ENCODE measurements at regions not wholly inside any gene's neighbourhood (a gene's known extent, or its start where the extent isn't known, plus 50 kb on each side); places are given as distances from the start of the nearest gene placed in this dataset.

DNA sequence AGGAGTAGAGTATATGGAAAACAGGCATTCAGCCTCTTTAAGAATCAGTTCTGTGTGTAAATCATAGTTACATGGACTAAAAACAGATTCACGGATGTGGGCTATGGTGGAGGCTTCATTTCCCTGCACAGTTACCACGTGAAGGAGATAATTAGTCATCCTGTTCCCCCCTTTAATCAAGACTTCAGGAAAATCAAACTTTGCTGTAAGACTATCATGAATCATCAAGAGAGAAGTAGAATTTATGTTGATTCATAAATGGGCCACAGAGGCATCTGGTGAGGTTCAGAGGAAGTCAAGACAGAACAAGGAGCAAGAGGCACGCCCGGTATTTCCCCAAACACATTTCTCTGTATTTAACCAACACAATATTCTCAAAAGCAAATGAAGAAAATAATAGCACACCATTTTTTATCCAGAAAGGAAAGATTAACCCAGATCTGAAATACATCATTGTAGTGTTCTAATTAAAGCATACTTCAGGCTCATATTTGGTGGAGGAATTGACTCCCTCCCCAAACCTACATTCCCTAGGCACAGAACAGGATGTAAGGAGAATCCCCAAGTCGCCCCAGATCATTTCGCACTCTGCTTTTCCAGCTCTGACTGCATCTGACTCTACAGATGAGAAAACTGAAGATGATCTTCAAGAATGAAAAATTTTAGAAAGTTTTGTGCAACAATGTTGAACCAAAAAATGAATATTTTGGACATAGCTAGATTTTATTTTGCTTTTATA, 175.8 kb upstream of the GAS1 start:
- DNase-seq = no peak

DNA sequence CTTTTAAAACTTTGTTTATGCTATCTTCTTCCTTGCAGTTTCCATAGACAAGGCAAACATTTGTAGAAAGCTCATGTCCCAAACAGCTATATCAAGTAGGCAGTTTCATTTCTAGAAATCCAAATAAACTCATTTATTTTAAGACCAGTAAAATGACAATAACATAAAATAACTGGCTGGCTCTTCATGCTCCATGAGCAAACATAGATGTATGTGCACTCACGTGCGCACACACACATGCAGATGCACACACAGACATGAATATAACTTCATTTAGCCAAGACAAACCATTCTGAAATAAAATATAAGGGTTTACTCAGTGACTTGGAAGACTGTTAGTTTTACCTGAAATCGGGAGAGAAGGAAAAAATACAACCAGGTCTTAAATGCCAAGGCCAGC, 176.5 kb upstream of the GAS1 start:
- no peak for DNase-seq

GRCh38 chr9:87125819-87126218, 178.5 kb upstream of the GAS1 start:
- no peak for DNase-seq

- no peak for DNase-seq
These were observed 180.2 kb upstream of the GAS1 start for GRCh38 chr9:87127543-87127942.

DNA sequence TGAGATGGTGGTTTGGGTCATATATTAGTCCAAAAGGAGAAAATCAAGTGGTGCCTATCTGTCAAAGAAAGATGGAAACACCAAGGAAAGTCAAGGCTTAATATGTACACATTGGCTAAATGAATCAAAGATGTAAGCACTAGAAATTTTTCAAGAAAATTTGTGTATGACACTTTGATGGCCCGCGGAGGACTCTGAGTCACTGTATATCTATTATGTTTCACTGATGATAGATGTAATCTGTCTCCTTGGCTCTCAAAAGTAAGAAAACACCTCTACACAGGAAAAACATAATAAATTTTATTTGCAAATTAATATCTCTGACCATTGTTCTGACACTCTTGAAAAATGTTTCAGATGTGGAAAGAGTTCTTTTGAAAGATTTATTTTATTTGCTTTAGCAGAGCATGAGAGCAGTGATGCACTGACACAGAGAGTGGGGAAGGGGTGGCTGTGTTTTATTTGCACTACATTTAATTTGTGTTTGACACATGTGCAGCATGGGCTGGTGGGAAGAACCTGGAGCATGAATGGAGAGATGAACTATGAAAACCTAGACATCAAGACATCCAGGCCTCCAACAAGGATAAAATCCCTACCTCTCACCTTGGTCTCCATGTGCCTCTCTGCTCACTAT, 180.8 kb upstream of the GAS1 start:
- DNase-seq = no peak

- DNase-seq = no peak
These were observed 181.7 kb upstream of the GAS1 start for GRCh38 chr9:87128844-87129493.

- DNase-seq = no peak
These were observed 187.8 kb upstream of the GAS1 start for GRCh38 chr9:87135074-87135473.

DNA sequence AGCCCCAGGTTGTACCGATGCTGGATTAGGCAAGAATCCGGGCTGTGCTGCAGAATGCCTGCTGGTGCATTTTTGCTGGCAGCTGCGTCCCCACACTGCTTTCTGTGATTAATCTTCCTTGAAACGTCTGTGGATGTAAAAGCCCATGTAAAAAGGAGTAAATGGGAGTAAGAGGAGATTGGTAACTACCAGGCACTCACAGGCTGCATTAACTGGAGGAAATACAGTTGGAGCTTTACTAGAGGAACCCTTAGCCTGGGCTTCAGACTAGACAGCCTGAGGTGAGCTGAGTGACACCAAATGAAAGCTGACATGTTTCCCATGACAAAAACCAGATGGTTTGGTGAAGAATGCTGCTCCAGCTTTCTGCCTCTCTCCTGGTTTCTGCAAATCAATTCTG, 190.4 kb upstream of the GAS1 start:
- DNase-seq = no peak

GRCh38 chr9:87138128-87139040, 191.1 kb upstream of the GAS1 start:
- DNase-seq = no peak

DNA sequence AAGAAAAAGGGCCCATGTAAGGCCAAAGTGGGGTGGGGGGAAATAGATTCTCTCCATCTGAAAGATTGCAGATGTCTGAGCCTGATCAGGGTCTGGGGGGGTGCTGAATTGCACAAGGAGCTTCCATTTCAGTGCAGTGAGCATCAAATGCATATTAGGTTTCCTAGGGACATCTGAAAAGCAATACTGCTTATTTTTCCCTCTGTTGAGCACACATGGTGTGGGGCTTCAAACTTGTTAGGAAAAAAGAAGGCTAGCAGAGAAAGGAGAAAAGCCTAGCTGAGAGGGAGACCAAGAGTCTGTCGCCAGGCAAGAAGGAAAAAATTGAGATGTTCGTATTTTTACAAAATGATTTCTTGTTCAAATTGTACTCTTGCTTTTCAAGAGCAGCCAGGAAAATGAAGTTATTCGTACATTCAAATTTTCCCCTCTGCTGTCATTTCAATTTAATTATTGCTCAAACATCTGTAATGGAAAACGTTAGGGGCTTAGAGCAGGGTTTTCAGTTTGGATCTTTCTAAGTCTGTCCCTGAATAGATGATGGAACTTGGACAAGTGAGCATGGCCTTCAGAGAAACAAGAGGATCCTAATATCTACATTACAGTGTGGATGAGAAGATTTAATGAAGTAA, 191.9 kb upstream of the GAS1 start:
- DNase-seq = no peak

DNA sequence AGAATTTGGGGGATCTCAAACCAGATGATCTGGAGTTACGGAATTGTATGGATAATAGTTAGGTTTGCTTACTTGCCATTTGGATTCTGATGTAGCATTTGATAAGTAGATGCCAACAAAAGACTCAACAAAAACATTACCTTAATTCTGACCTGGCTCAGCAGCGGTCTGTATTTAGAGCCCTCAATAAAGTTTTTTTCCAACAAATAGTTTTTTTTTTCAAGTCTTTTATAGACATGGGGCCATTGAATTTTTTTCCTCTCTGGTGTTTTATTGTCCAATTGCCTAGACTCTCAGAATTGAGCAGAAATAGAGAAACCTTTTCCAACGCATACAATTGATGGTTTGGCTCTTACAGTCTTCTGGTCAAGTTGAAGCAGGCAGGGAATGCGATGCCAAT, 192.8 kb upstream of the GAS1 start:
- no peak for DNase-seq

- no peak for DNase-seq
These were observed 193.4 kb upstream of the GAS1 start for GRCh38 chr9:87140605-87141109.

DNA sequence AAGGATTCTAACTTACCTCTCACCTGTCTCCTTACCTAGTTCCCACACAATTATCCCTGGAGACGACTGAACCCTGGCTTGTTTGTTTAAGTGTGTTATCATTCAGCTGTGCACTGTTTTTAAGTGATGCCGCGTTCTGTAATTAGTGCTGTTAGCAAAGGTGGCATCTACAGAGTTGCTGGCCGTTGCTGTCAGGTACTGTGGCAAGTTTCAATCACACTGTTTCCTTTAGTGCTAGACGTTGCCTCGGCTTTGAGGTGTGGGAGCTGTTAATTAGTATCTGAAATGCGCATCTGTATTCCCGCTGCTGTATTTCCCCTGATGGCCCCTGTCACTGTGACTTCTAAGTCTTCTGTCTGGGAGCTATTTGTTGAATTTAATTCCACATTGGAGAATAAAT, 193.8 kb upstream of the GAS1 start:
- no peak for DNase-seq

DNA sequence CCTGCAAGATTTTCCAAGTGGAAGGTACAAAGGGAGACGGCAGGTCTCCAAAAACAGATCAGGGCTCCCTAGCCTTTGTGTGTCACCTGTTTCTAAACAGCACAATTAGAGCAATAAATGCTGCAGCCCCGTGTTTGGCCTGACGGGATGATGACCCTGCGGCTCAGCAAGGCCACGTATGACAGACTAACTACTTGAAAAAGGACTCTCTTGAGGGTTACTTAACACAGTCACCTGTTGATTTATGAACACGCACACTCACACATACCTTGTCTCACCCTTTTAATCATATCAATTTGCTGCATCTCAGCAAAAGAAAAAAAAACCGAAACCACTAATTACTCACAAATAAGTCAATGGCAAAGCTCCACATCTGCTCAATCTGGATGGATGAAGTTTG, 199.6 kb upstream of the GAS1 start:
- no peak for DNase-seq

GRCh38 chr9:87147839-87148238, 200.5 kb upstream of the GAS1 start:
- no peak for DNase-seq

GRCh38 chr9:87148331-87149104, 201.2 kb upstream of the GAS1 start:
- peak; percentile 96 for DNase-seq

DNA sequence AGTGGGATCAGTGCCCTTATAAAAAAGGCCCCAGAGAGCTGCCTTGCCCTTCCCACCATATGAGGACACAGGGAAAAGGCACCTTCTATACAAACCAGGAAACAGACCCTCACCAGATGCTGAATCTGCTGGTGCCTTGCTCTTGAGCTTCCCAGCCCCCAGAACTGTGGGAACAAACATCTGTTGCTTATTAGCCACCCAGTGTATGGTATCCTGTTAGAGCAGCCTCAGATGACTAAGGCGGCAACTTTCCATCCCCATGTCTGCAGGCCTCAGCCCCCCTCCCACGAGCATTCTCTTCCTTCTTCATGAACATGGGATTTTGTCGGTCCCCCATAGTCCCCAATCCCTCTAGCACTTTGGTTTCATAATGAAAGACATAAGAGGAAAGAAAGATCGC, 202.5 kb upstream of the GAS1 start:
- DNase-seq = no peak

- no peak for DNase-seq
These were observed 204.9 kb upstream of the GAS1 start for GRCh38 chr9:87152256-87152655.

DNA sequence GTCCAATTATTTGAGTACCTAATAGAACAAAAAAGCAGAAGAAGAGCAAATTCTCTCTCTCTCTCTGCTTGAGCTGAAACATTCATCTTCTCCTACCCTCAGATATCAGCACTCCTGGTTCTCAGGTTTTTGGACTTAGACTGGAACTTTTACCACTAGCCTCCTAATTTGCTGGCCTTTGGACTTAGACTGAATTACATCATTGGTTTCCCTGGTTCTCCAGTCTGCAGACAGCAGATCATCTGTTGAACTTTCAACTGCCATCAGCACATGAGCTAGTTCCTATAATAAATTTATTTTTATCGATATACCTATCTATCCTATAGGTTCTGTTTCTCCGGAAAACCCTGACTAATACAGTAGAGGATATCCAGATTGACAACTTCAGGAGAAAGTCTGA, 208.9 kb upstream of the GAS1 start:
- no peak for DNase-seq

DNA sequence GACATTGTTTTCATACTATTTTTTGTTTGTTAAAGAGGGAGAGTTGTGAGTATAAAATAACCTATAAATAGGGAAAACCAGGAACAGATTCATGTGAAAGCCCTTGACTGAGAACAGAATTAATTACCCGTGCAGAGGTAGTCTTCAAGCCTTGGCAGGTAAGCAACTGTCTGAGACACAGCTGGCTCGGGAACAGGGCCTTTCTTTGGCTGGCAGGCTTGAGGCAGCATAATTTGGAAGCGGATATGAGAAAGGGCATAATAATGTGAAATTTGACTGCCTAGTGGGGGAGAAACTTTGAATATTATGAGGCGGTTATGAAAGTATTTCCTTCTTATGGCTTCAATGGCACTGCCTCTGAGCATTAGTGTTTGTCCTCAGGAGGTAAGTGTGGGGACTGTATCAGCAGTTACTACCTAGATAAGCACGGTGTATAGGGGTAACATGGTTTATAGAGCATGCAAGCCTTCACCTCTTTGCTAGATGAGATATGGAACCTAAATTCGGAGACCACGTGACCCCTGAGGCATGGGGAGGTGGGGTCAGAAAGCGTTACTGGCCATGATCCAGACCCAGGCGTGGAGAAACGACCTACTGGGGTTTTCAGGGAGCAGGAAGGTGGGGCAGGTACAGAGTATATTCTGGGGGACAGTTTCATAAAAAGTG, 210.2 kb upstream of the GAS1 start:
- DNase-seq = peak; percentile 62

DNA sequence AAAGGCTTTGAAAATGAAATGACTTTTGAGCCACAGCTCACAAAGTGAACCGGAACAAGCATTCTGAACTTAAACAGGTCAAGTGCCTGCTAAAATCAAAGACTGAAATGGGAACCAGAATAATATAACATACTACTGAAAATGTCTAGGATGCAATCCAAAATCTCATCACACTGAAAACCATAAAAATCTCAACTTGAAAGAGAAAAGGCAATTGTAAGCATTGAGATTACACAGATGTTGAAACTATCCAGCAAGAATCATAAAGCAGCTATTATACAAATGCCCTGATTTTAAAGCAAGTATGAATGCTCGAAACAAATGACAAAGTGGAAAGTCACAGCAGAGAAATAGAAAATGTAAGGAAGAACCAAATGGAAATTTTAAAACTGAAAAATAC, 211.5 kb upstream of the GAS1 start:
- no peak for DNase-seq

All from femur (tissue), 1 donor.